ENCODE measurements at regions not wholly inside any gene's neighbourhood (a gene's known extent, or its start where the extent isn't known, plus 50 kb on each side); places are given as distances from the start of the nearest gene placed in this dataset.

- ATAC-seq (ENCODE audit: insufficient number of reproducible peaks, low FRiP score, low read depth): no peak
- no peaks in the 10 kb centered on the region for H3K27me3 ChIP-seq (replicated peaks; ENCODE audit: insufficient read depth)
- H3K4me1 ChIP-seq (ENCODE audit: control insufficient read depth in 1 of 2, low read depth in 2 of 2): peaks cover 0 to 6% of the 10 kb centered on the region in 2 donors
- H3K9me3 ChIP-seq: no peaks in the 10 kb centered on the region
- H3K4me3 ChIP-seq: no peak overlapping the region
- H3K27ac ChIP-seq: no peak overlapping the region
- H3K36me3 ChIP-seq: no peaks in the 10 kb centered on the region
- no peak for DNase-seq (ENCODE audit: low spot score)
- no peak for TF ChIP-seq CTCF (IDR thresholded peaks at IDR 0.05)
Observed at GRCh38 chr2:160973991-160974390, 186.2 kb upstream of the TANK start.

GRCh38 chr2:160974803-160975202 lies 185.4 kb upstream of the TANK start:
- Histone ChIP-seq H3K9me3 (no peaks in the 10 kb centered on the region), H3K4me3 (no peak overlapping the region), H3K36me3 (no peaks in the 10 kb centered on the region), H3K4me1 (ENCODE audit: control insufficient read depth in 1 of 2, low read depth in 2 of 2) (peaks cover 0 to 6% of the 10 kb centered on the region in 2 donors), H3K27me3 (replicated peaks; ENCODE audit: insufficient read depth) (no peaks in the 10 kb centered on the region), H3K27ac (no peak overlapping the region)
- DNase-seq (ENCODE audit: low spot score): no peak
- no peak for TF ChIP-seq CTCF (IDR thresholded peaks at IDR 0.05)
- no peak for ATAC-seq (ENCODE audit: insufficient number of reproducible peaks, low FRiP score, low read depth)

GRCh38 chr2:160976797-160977196 lies 183.4 kb upstream of the TANK start:
- Histone ChIP-seq H3K36me3 (no peaks in the 10 kb centered on the region), H3K4me3 (no peak overlapping the region), H3K27me3 (replicated peaks; ENCODE audit: insufficient read depth) (no peaks in the 10 kb centered on the region), H3K27ac (no peak overlapping the region), H3K9me3 (no peaks in the 10 kb centered on the region), H3K4me1 (ENCODE audit: control insufficient read depth in 1 of 2, low read depth in 2 of 2) (no peaks in the 10 kb centered on the region)
- ATAC-seq (ENCODE audit: insufficient number of reproducible peaks, low FRiP score, low read depth) (no peak), DNase-seq (ENCODE audit: low spot score) (no peak)
- no peak for TF ChIP-seq CTCF (IDR thresholded peaks at IDR 0.05)

GRCh38 chr2:160977376-160977775 lies 182.9 kb upstream of the TANK start:
- Histone ChIP-seq H3K4me3 (no peak overlapping the region), H3K36me3 (no peaks in the 10 kb centered on the region), H3K27me3 (replicated peaks; ENCODE audit: insufficient read depth) (no peaks in the 10 kb centered on the region), H3K9me3 (no peaks in the 10 kb centered on the region), H3K27ac (no peak overlapping the region), H3K4me1 (ENCODE audit: control insufficient read depth in 1 of 2, low read depth in 2 of 2) (no peaks in the 10 kb centered on the region)
- DNase-seq (ENCODE audit: low spot score) (no peak), ATAC-seq (ENCODE audit: insufficient number of reproducible peaks, low FRiP score, low read depth) (no peak)
- TF ChIP-seq CTCF (IDR thresholded peaks at IDR 0.05): no peak

- Histone ChIP-seq H3K27me3 (replicated peaks; ENCODE audit: insufficient read depth) (no peaks in the 10 kb centered on the region), H3K9me3 (no peaks in the 10 kb centered on the region)
- ATAC-seq (ENCODE audit: insufficient number of reproducible peaks, low FRiP score, low read depth): no peak
Observed at GRCh38 chr2:160977854-160978253, 182.4 kb upstream of the TANK start.

More at GRCh38 chr2:160977854-160978253, 182.4 kb upstream of the TANK start:
- Histone ChIP-seq H3K4me3 (no peak overlapping the region), H3K27ac (no peak overlapping the region), H3K4me1 (ENCODE audit: control insufficient read depth in 1 of 2, low read depth in 2 of 2) (no peaks in the 10 kb centered on the region), H3K36me3 (no peaks in the 10 kb centered on the region)
- no peak for DNase-seq (ENCODE audit: low spot score)
- TF ChIP-seq CTCF (IDR thresholded peaks at IDR 0.05): no peak
